Gastroesophageal sphincter (tissue), 3 donors: ENCODE measurements at regions not wholly inside any gene's neighbourhood (a gene's known extent, or its start where the extent isn't known, plus 50 kb on each side); places are given as distances from the start of the nearest gene placed in this dataset.

Experiments used
- CTCF ChIP-seq, 4 experiments: fragments of 200-600 bp in 2 of 4; fragments of 450-650 bp in 2 of 4; sonication (generic) in 1 of 4; IDR thresholded peaks; one replicate each; pipeline ENCODE4 v1.5.1; 2017 to 2019; ENCODE audit warnings: antibody characterized with exemption in 4 of 4, mild to moderate bottlenecking in 2 of 4, moderate library complexity in 2 of 4
- POLR2A ChIP-seq, 2 donors: fragments of 450-650 bp; IDR thresholded peaks; one replicate each; pipeline ENCODE4 v1.6.1; 2017; ENCODE audit warnings: antibody characterized with exemption in 2 of 2, mild to moderate bottlenecking in 2 of 2, moderate library complexity in 1 of 2

- TF ChIP-seq POLR2A (IDR thresholded peaks at IDR 0.05) = no peak
- no peak for TF ChIP-seq CTCF (IDR thresholded peaks at IDR 0.05)
Observed at GRCh38 chr4:148998719-148999118, 556.5 kb upstream of the NR3C2 start.
